ENCODE measurements at regions not wholly inside any gene's neighbourhood (a gene's known extent, or its start where the extent isn't known, plus 50 kb on each side); places are given as distances from the start of the nearest gene placed in this dataset.

GRCh38 chr3:162161595-162161994 is 665.0 kb downstream of the OTOL1 start:
- Histone ChIP-seq H3K4me2 (ENCODE audit: insufficient read depth, low read length) (no peak overlapping the region), H3K4me3 (no peak overlapping the region), H3K9ac (ENCODE audit: insufficient read depth in 1 of 2, low read depth in 2 of 2, low read length in 2 of 2) (no peak overlapping the region), H4K20me1 (replicated peaks; ENCODE audit: control insufficient read depth, insufficient read depth, low read length) (no peaks in the 10 kb centered on the region), H3K9me3 (replicated peaks; ENCODE audit: control insufficient read depth, insufficient read depth, low read depth, low read length) (no peaks in the 10 kb centered on the region), H3K79me2 (ENCODE audit: control insufficient read depth, insufficient read depth, low read length) (no peaks in the 10 kb centered on the region), H2AFZ (ENCODE audit: low read depth, low read length) (no peak overlapping the region), H3K27me3 (ENCODE audit: control insufficient read depth in 2 of 2, insufficient read depth in 2 of 2, low read length in 2 of 2) (no peaks in the 10 kb centered on the region), H3K4me1 (replicated peaks in 1 of 2; ENCODE audit: control insufficient read depth in 2 of 2, insufficient read depth in 2 of 2, low read length in 2 of 2) (no peaks in the 10 kb centered on the region), H3K9me1 (ENCODE audit: control insufficient read depth, insufficient read depth, low read length) (no peaks in the 10 kb centered on the region), H3K36me3 (ENCODE audit: control insufficient read depth, insufficient read depth, low read length) (no peaks in the 10 kb centered on the region), H3K27ac (ENCODE audit: extremely low read depth, low read depth, low read length) (no peak overlapping the region)
- ChIA-PET CTCF (ENCODE audit: low intra/inter-chr PET ratio) (no interaction called here), POLR2A (no interaction called here)
- in situ Hi-C loops (cut with MboI) (no loop called here), intact Hi-C loops (cut with micrococcal nuclease) (no loop called here)
- no TSS peak for BruUV-seq (replicated peaks)
- TF ChIP-seq CEBPG (CRISPR knock-in tag; IDR thresholded peaks at IDR 0.05) = no peak
- peak in 1 of 2 experiments; percentile 73; a peak in 2 of 4 replicates for TF ChIP-seq CEBPG (tag; conservative IDR thresholded peaks at IDR 0.05 in 1 of 2, IDR thresholded peaks at IDR 0.05 in 1 of 2)
- TF ChIP-seq NR1H2 (CRISPR knock-in tag; IDR thresholded peaks at IDR 0.05) = no peak
- no peak for TF ChIP-seq EP300 (IDR thresholded peaks at IDR 0.05; ENCODE audit: low read length)
- no peak for TF ChIP-seq TEAD1 (CRISPR knock-in tag; IDR thresholded peaks at IDR 0.05)
- DNase-seq (ENCODE audit: extremely low read depth in 1 of 4, low spot score in 3 of 4) = no peak
- FAIRE-seq = no peak
- ATAC-seq = no peak

GRCh38 chr3:162165346-162165745 is 668.7 kb downstream of the OTOL1 start:
- H3K27me3 ChIP-seq (ENCODE audit: control insufficient read depth in 2 of 2, insufficient read depth in 2 of 2, low read length in 2 of 2) = no peaks in the 10 kb centered on the region
- no peaks in the 10 kb centered on the region for H3K4me1 ChIP-seq (replicated peaks in 1 of 2; ENCODE audit: control insufficient read depth in 2 of 2, insufficient read depth in 2 of 2, low read length in 2 of 2)
- H3K79me2 ChIP-seq (ENCODE audit: control insufficient read depth, insufficient read depth, low read length) = no peaks in the 10 kb centered on the region
- intact Hi-C loops (cut with micrococcal nuclease) = no loop called here
- no peak overlapping the region for H3K4me2 ChIP-seq (ENCODE audit: insufficient read depth, low read length)
- no peaks in the 10 kb centered on the region for H4K20me1 ChIP-seq (replicated peaks; ENCODE audit: control insufficient read depth, insufficient read depth, low read length)
- ChIA-PET POLR2A (no interaction called here), CTCF (ENCODE audit: low intra/inter-chr PET ratio) (no interaction called here)
- H2AFZ ChIP-seq (ENCODE audit: low read depth, low read length) = no peak overlapping the region
- FAIRE-seq = no peak
- no peaks in the 10 kb centered on the region for H3K36me3 ChIP-seq (ENCODE audit: control insufficient read depth, insufficient read depth, low read length)
- H3K9ac ChIP-seq (ENCODE audit: insufficient read depth in 1 of 2, low read depth in 2 of 2, low read length in 2 of 2) = no peak overlapping the region
- no peak overlapping the region for H3K4me3 ChIP-seq
- no peaks in the 10 kb centered on the region for H3K9me1 ChIP-seq (ENCODE audit: control insufficient read depth, insufficient read depth, low read length)
- DNase-seq (ENCODE audit: extremely low read depth in 1 of 4, low spot score in 3 of 4) = no peak
- no peak for ATAC-seq
- in situ Hi-C loops (cut with MboI) = no loop called here
- no peak overlapping the region for H3K27ac ChIP-seq (ENCODE audit: extremely low read depth, low read depth, low read length)
- BruUV-seq (replicated peaks) = no TSS peak
- no peaks in the 10 kb centered on the region for H3K9me3 ChIP-seq (replicated peaks; ENCODE audit: control insufficient read depth, insufficient read depth, low read depth, low read length)
- TF ChIP-seq MLLT1 (IDR thresholded peaks at IDR 0.05) (no peak), SIN3A (IDR thresholded peaks at IDR 0.05; ENCODE audit: borderline replicate concordance in 2 of 2, control insufficient read depth in 1 of 2, low read depth in 2 of 2, low read length in 2 of 2) (no peak), XRCC3 (IDR thresholded peaks at IDR 0.05) (no peak), PHF20 (IDR thresholded peaks at IDR 0.05; ENCODE audit: partially characterized antibody) (no peak), CHD1 (IDR thresholded peaks at IDR 0.05; ENCODE audit: low read length) (no peak), ZNF75A (CRISPR knock-in tag; IDR thresholded peaks at IDR 0.05) (no peak), HNRNPUL1 (IDR thresholded peaks at IDR 0.05; ENCODE audit: low read length) (no peak)
- TF ChIP-seq, protein P1, sequence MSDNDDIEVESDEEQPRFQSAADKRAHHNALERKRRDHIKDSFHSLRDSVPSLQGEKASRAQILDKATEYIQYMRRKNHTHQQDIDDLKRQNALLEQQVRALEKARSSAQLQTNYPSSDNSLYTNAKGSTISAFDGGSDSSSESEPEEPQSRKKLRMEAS (CRISPR knock-in tag; IDR thresholded peaks at IDR 0.05) = no peak
- TF ChIP-seq, protein P2, sequence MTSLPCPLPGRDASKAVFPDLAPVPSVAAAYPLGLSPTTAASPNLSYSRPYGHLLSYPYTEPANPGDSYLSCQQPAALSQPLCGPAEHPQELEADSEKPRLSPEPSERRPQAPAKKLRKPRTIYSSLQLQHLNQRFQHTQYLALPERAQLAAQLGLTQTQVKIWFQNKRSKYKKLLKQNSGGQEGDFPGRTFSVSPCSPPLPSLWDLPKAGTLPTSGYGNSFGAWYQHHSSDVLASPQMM (CRISPR knock-in tag; IDR thresholded peaks at IDR 0.05) = no peak
- TF ChIP-seq, protein P3, sequence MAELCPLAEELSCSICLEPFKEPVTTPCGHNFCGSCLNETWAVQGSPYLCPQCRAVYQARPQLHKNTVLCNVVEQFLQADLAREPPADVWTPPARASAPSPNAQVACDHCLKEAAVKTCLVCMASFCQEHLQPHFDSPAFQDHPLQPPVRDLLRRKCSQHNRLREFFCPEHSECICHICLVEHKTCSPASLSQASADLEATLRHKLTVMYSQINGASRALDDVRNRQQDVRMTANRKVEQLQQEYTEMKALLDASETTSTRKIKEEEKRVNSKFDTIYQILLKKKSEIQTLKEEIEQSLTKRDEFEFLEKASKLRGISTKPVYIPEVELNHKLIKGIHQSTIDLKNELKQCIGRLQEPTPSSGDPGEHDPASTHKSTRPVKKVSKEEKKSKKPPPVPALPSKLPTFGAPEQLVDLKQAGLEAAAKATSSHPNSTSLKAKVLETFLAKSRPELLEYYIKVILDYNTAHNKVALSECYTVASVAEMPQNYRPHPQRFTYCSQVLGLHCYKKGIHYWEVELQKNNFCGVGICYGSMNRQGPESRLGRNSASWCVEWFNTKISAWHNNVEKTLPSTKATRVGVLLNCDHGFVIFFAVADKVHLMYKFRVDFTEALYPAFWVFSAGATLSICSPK (IDR thresholded peaks at IDR 0.05; ENCODE audit: borderline replicate concordance) = no peak
